Naive thymus-derived CD8-positive, alpha-beta T cell (primary cell): ENCODE measurements at regions not wholly inside any gene's neighbourhood (a gene's known extent, or its start where the extent isn't known, plus 50 kb on each side); places are given as distances from the start of the nearest gene placed in this dataset.

ENCODE experiments used
- ATAC-seq, 2 donors: fragments of 150-1000 bp; cut with Tn5 transposase in 1 of 2; sonication (Bioruptor Pico), chemical (Tn5 transposase) in 1 of 2; 1 replicate in 1 of 2; 2 replicates in 1 of 2; pipeline ENCODE4 v1.10.0; 2021; ENCODE audit warnings: mild to moderate bottlenecking in 2 of 2, moderate library complexity in 2 of 2
- POLR2A ChIA-PET: fragments of 350-600 bp; sonication (Branson Sonifier 250); formaldehyde crosslinking; loops from one replicate; lab custom pipeline; 2021; ENCODE audit warnings: antibody characterized with exemption; lab: Charles Lee
- DNase-seq, 10 donors: peaks; one replicate each; pipeline versions ENCODE4 v3.0.0 to v3.0.0-alpha.2; 2020 to 2022
- H3K27ac Mint-ChIP-seq, 10 donors: one replicate each; pipeline ENCODE4 v1.8.0; 2020 to 2022; ENCODE audit warnings: mild to moderate bottlenecking in 10 of 10, mixed read lengths in 10 of 10, moderate library complexity in 4 of 10, inconsistent platforms in 1 of 10
- H3K27me3 Mint-ChIP-seq, 5 donors: one replicate each; pipeline ENCODE4 v1.8.0; 2021 to 2022; ENCODE audit warnings: mixed read lengths in 5 of 5
- H3K36me3 Mint-ChIP-seq, 3 donors: one replicate each; pipeline ENCODE4 v1.8.0; 2020 to 2022; ENCODE audit warnings: mixed read lengths in 3 of 3, mild to moderate bottlenecking in 2 of 3, inconsistent platforms in 1 of 3
- H3K4me1 Mint-ChIP-seq, 4 donors: one replicate each; pipeline ENCODE4 v1.8.0; 2021 to 2022; ENCODE audit warnings: mixed read lengths in 4 of 4
- H3K4me3 Mint-ChIP-seq, 10 donors: one replicate each; pipeline ENCODE4 v1.8.0; 2020 to 2022; ENCODE audit warnings: mild to moderate bottlenecking in 10 of 10, mixed read lengths in 10 of 10, moderate library complexity in 6 of 10, inconsistent platforms in 1 of 10
- H3K9me3 Mint-ChIP-seq, 9 donors: one replicate each; pipeline ENCODE4 v1.8.0; 2020 to 2022; ENCODE audit warnings: mixed read lengths in 9 of 9, mild to moderate bottlenecking in 3 of 9, inconsistent platforms in 1 of 9, moderate library complexity in 1 of 9

DNA sequence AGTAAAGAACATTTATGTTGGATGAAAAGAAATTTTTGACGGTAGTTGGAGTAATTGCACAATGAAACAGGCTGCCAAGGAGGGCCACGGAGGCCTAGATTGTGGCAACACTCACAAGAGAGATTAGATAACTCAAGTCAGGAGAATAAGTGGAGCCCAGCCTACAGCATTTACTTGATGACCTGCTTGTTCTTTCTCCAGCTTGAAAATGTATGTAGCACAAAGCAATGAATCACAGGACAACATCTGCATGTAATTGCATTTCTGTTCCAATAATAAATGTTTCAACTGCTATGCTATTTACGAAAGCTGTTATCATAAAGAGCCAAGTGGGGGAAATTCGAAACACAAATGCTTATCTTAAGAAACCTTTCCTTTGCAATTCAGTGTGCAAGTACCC is 221.2 kb upstream of the MID1 start:
- Mint-ChIP-seq H3K4me1 (no peaks in the 10 kb centered on the region), H3K36me3 (no peaks in the 10 kb centered on the region), H3K27ac (no peak overlapping the region), H3K27me3 (no peaks in the 10 kb centered on the region), H3K9me3 (peaks cover 0 to 12% (median 3%) of the 10 kb centered on the region in 9 donors), H3K4me3 (no peak overlapping the region)
- ATAC-seq (no peak), DNase-seq (no peak)
- POLR2A ChIA-PET, result no interaction called here

- DNase-seq (no peak), ATAC-seq (no peak)
- Mint-ChIP-seq H3K9me3 (peaks cover 0 to 12% (median 3%) of the 10 kb centered on the region in 9 donors), H3K27ac (no peak overlapping the region), H3K36me3 (no peaks in the 10 kb centered on the region), H3K27me3 (no peaks in the 10 kb centered on the region), H3K4me3 (no peak overlapping the region), H3K4me1 (no peaks in the 10 kb centered on the region)
- POLR2A ChIA-PET, result no interaction called here
Observed at GRCh38 chrX:10842646-10843045, 222.3 kb upstream of the MID1 start.

GRCh38 chrX:10847333-10847732 is 226.9 kb upstream of the MID1 start:
- POLR2A ChIA-PET, result no interaction called here
- Mint-ChIP-seq H3K27me3 (peaks cover 0 to 1% (median 0%) of the 10 kb centered on the region in 5 donors), H3K9me3 (peaks cover 0 to 5% (median 0%) of the 10 kb centered on the region in 9 donors), H3K27ac (no peak overlapping the region), H3K36me3 (no peaks in the 10 kb centered on the region), H3K4me3 (no peak overlapping the region), H3K4me1 (peaks cover 0 to 2% (median 0%) of the 10 kb centered on the region in 4 donors)
- no peak for ATAC-seq
- no peak for DNase-seq

DNA sequence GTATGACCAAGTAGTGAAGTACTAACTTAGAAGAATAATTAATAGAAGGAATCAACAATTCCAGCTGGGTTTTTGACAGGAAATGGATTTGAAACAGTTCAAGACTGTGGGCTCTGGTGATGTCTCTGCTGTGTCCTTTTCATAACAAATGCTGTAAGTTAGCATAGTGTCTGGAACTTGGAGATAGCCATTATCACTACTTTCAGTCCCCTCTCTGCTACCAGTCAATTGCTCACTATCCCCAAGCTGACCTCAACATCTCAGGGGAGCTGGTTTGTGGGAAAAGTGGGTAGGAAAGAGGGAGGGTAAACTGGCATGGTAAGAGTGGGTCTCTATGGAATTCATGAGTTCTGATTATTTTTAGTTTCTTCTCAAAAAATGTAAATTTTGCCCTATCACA is 231.4 kb upstream of the MID1 start:
- peaks cover 0 to 8% (median 0%) of the 10 kb centered on the region in 9 donors for H3K9me3 Mint-ChIP-seq
- no peak overlapping the region for H3K27ac Mint-ChIP-seq
- H3K27me3 Mint-ChIP-seq, result peaks cover 0 to 1% (median 0%) of the 10 kb centered on the region in 5 donors
- POLR2A ChIA-PET, result no interaction called here
- H3K4me3 Mint-ChIP-seq, result no peak overlapping the region
- DNase-seq (no peak), ATAC-seq (no peak)
- peaks cover 0 to 2% (median 0%) of the 10 kb centered on the region in 4 donors for H3K4me1 Mint-ChIP-seq
- no peaks in the 10 kb centered on the region for H3K36me3 Mint-ChIP-seq

DNA sequence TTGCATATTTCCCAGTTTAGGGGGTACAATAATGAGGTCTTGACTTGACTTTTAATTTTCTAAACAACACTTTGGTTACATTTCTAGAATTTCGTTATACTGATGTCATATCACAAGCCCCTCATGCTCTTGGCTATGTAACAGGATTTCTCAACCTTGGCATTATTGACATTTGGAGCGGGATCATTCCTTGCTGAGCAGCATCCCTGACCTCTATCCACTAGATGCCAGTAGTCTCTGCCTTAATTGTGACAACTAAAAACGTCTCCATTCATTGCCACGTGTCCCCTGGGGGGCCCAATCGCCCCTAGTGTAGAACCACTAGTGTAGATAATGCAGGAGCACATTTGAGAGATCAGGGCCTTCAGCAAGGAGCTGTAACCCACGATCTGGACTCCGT is 234.2 kb upstream of the MID1 start:
- Mint-ChIP-seq H3K4me3 (no peak overlapping the region), H3K27me3 (peaks cover 0 to 1% (median 0%) of the 10 kb centered on the region in 5 donors), H3K9me3 (peaks cover 0 to 16% (median 0%) of the 10 kb centered on the region in 9 donors), H3K27ac (no peak overlapping the region), H3K36me3 (no peaks in the 10 kb centered on the region), H3K4me1 (peaks cover 0 to 2% (median 0%) of the 10 kb centered on the region in 4 donors)
- ATAC-seq, result no peak
- no peak for DNase-seq
- POLR2A ChIA-PET, result no interaction called here

DNA sequence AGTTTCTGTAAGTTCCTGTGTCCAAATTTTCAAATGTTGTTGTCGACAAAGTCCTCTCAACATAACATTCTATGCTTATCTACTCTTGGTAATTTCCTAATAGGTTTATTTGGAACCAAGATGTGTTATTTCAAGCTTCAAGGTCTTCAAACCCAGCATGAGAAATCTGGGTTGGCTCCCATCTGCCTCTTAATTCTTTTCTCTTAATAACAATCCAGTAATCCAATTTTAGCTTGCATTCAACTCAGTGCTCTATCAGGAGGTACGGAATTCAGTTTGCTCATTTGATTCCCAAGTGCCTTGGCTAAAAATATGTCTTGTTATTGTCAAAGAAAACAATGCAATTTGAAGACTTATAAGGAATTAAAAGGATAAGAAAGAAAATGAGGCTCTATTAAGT is 235.5 kb upstream of the MID1 start:
- Mint-ChIP-seq H3K27ac (no peak overlapping the region), H3K27me3 (no peaks in the 10 kb centered on the region), H3K4me1 (no peaks in the 10 kb centered on the region), H3K4me3 (no peak overlapping the region), H3K9me3 (peaks cover 0 to 13% (median 0%) of the 10 kb centered on the region in 9 donors), H3K36me3 (no peaks in the 10 kb centered on the region)
- ATAC-seq, result no peak
- no peak for DNase-seq
- POLR2A ChIA-PET, result no interaction called here

GRCh38 chrX:10856797-10857196 is 236.4 kb upstream of the MID1 start:
- no peak for ATAC-seq
- Mint-ChIP-seq H3K9me3 (peaks cover 0 to 13% (median 0%) of the 10 kb centered on the region in 9 donors), H3K36me3 (no peaks in the 10 kb centered on the region), H3K27me3 (no peaks in the 10 kb centered on the region), H3K4me3 (no peak overlapping the region), H3K4me1 (no peaks in the 10 kb centered on the region), H3K27ac (no peak overlapping the region)
- POLR2A ChIA-PET, result no interaction called here
- no peak for DNase-seq

- no peaks in the 10 kb centered on the region for H3K36me3 Mint-ChIP-seq
- ATAC-seq (no peak), DNase-seq (no peak)
- no peaks in the 10 kb centered on the region for H3K4me1 Mint-ChIP-seq
- H3K27ac Mint-ChIP-seq, result no peak overlapping the region
- no peaks in the 10 kb centered on the region for H3K27me3 Mint-ChIP-seq
- no peak overlapping the region for H3K4me3 Mint-ChIP-seq
- POLR2A ChIA-PET, result no interaction called here
- H3K9me3 Mint-ChIP-seq, result peaks cover 0 to 13% (median 1%) of the 10 kb centered on the region in 9 donors
Observed at GRCh38 chrX:10859353-10859752, 239.0 kb upstream of the MID1 start.

GRCh38 chrX:10875995-10876394 is 235.1 kb upstream of the HCCS start:
- no peak overlapping the region for H3K27ac Mint-ChIP-seq
- DNase-seq (no peak), ATAC-seq (no peak)
- no peaks in the 10 kb centered on the region for H3K36me3 Mint-ChIP-seq
- POLR2A ChIA-PET, result no interaction called here
- H3K4me3 Mint-ChIP-seq, result no peak overlapping the region
- H3K9me3 Mint-ChIP-seq, result peaks cover 0 to 47% (median 11%) of the 10 kb centered on the region in 9 donors
- no peaks in the 10 kb centered on the region for H3K4me1 Mint-ChIP-seq
- H3K27me3 Mint-ChIP-seq, result no peaks in the 10 kb centered on the region

DNA sequence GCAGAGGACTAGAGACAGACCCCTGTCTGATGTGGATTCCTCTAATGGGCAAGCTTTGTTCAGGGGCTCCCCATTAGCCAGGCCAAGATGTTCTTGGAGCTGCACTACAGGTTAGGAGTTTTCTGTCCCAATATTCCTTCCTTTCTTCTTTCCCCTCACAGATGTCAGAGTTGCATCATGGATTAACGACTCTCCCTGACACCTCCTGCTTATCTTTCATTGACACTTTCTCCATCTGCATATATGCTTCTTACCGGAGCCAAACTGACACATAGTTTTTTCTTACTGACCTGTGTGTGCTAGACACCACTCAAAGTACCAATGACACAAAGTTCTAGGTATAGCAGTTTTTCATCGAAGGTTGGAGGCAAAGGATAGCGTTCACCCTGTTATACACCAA is 228.6 kb upstream of the HCCS start:
- POLR2A ChIA-PET, result no interaction called here
- peaks cover 0 to 8% (median 0%) of the 10 kb centered on the region in 3 donors for H3K36me3 Mint-ChIP-seq
- no peak for ATAC-seq
- no peaks in the 10 kb centered on the region for H3K27me3 Mint-ChIP-seq
- no peaks in the 10 kb centered on the region for H3K4me1 Mint-ChIP-seq
- no peak for DNase-seq
- no peak overlapping the region for H3K4me3 Mint-ChIP-seq
- no peak overlapping the region for H3K27ac Mint-ChIP-seq
- H3K9me3 Mint-ChIP-seq, result peaks cover 0 to 19% (median 3%) of the 10 kb centered on the region in 9 donors

GRCh38 chrX:10884246-10884645 is 226.9 kb upstream of the HCCS start:
- POLR2A ChIA-PET, result no interaction called here
- H3K4me3 Mint-ChIP-seq, result no peak overlapping the region
- no peak for ATAC-seq

GRCh38 chrX:10892621-10893225 is 218.4 kb upstream of the HCCS start:
- H3K36me3 Mint-ChIP-seq, result no peaks in the 10 kb centered on the region
- H3K27ac Mint-ChIP-seq, result no peak overlapping the region
- POLR2A ChIA-PET, result no interaction called here
- ATAC-seq (no peak), DNase-seq (no peak)
- no peaks in the 10 kb centered on the region for H3K4me1 Mint-ChIP-seq
- no peak overlapping the region for H3K4me3 Mint-ChIP-seq
- peaks cover 0 to 33% (median 1%) of the 10 kb centered on the region in 9 donors for H3K9me3 Mint-ChIP-seq
- H3K27me3 Mint-ChIP-seq, result no peaks in the 10 kb centered on the region

More at GRCh38 chrX:10884246-10884645, 226.9 kb upstream of the HCCS start:
- H3K9me3 Mint-ChIP-seq, result peaks cover 0 to 16% (median 3%) of the 10 kb centered on the region in 9 donors
- H3K27me3 Mint-ChIP-seq, result no peaks in the 10 kb centered on the region
- no peak overlapping the region for H3K27ac Mint-ChIP-seq
- H3K36me3 Mint-ChIP-seq, result peaks cover 0 to 8% (median 0%) of the 10 kb centered on the region in 3 donors
- H3K4me1 Mint-ChIP-seq, result no peaks in the 10 kb centered on the region
- no peak for DNase-seq

GRCh38 chrX:10893366-10893765 is 217.8 kb upstream of the HCCS start:
- Mint-ChIP-seq H3K27ac (no peak overlapping the region), H3K4me3 (no peak overlapping the region), H3K9me3 (peaks cover 0 to 31% (median 1%) of the 10 kb centered on the region in 9 donors), H3K36me3 (no peaks in the 10 kb centered on the region), H3K4me1 (no peaks in the 10 kb centered on the region), H3K27me3 (no peaks in the 10 kb centered on the region)
- POLR2A ChIA-PET, result no interaction called here
- DNase-seq (no peak), ATAC-seq (no peak)

DNA sequence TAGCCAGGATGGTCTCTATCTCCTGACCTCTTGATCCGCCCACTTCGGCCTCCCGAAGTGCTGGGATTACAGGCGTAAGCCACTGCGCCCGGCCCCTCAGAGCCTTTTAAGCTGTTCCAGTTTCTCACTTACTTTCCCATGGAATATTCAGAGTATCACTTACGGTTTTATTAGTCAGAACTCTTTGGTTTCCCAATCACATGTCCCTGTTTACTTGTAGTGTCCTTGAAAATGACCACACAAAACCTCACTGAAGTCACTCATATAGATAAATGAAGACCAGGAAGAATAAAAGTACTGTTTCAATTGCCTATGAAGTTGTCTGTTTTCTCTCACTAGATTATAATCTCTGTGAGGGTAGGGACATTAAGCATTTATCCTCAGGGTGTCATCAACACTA is 217.2 kb upstream of the HCCS start:
- POLR2A ChIA-PET, result no interaction called here
- Mint-ChIP-seq H3K36me3 (no peaks in the 10 kb centered on the region), H3K9me3 (peaks cover 0 to 38% (median 1%) of the 10 kb centered on the region in 9 donors), H3K27ac (no peak overlapping the region), H3K27me3 (no peaks in the 10 kb centered on the region), H3K4me3 (no peak overlapping the region), H3K4me1 (no peaks in the 10 kb centered on the region)
- DNase-seq (no peak), ATAC-seq (no peak)
